SK-N-MC (cell line): ENCODE measurements at regions not wholly inside any gene's neighbourhood (a gene's known extent, or its start where the extent isn't known, plus 50 kb on each side); places are given as distances from the start of the nearest gene placed in this dataset.

Experiments used
- DNase-seq: peaks from one replicate; pipeline ENCODE4 v3.0.0-alpha.2; 2011; ENCODE audit warnings: low read depth, low spot score
- H3K27ac ChIP-seq: fragments of 200-600 bp; sonication (generic); 2 replicates; pipeline ENCODE4 v1.5.1; 2016; ENCODE audit warnings: mixed run types
- H3K36me3 ChIP-seq: fragments of 200-600 bp; sonication (generic); 2 replicates; pipeline ENCODE4 v1.6.1; 2017; ENCODE audit warnings: antibody characterized with exemption, low read length, mixed read lengths; ENCODE audit not compliant: insufficient read depth
- H3K4me3 ChIP-seq: fragments of 200-600 bp; sonication (generic); 2 replicates; pipeline ENCODE4 v1.5.1; 2016
- H3K9ac ChIP-seq: fragments of 200-600 bp; sonication (generic); 2 replicates; pipeline ENCODE4 v1.8.0; 2017; ENCODE audit warnings: mixed run types, mixed read lengths; ENCODE audit not compliant: insufficient read length
- H3K9me3 ChIP-seq: fragments of 200-600 bp; sonication (generic); 2 replicates; pipeline ENCODE4 v1.6.1; 2017; ENCODE audit warnings: low read depth, mild to moderate bottlenecking, antibody characterized with exemption, low read length, moderate library complexity, mixed read lengths
- EZH2 ChIP-seq: fragments of 200-600 bp; sonication (generic); IDR thresholded peaks from one replicate; pipeline ENCODE4 v1.6.1; 2017; ENCODE audit warnings: antibody characterized with exemption
- FOXP2 ChIP-seq: optimal IDR thresholded peaks from 2 replicates; pipeline ENCODE3; 2011; ENCODE audit warnings: mild to moderate bottlenecking, moderate library complexity; ENCODE audit not compliant: insufficient read depth; ENCODE audit errors: extremely low read length, control extremely low read depth
- POLR2AphosphoS5 ChIP-seq: IDR thresholded peaks from 2 replicates; pipeline ENCODE4 v1.6.1; 2012; ENCODE audit warnings: mild to moderate bottlenecking, low read depth, low read length, borderline replicate concordance

GRCh38 chr1:208895181-208895580, 651.0 kb upstream of the PLXNA2 start:
- Histone ChIP-seq H3K27ac (no peak overlapping the region), H3K36me3 (no peaks in the 10 kb centered on the region), H3K9me3 (no peaks in the 10 kb centered on the region), H3K4me3 (no peak overlapping the region), H3K9ac (no peak overlapping the region)
- TF ChIP-seq POLR2AphosphoS5: no peak
- no peak for TF ChIP-seq EZH2
- TF ChIP-seq FOXP2: no peak
- no peak for DNase-seq

- Histone ChIP-seq H3K9me3 (no peaks in the 10 kb centered on the region), H3K36me3 (no peaks in the 10 kb centered on the region), H3K4me3 (no peak overlapping the region), H3K27ac (no peak overlapping the region), H3K9ac (no peak overlapping the region)
- no peak for DNase-seq
- TF ChIP-seq FOXP2 (no peak), EZH2 (no peak), POLR2AphosphoS5 (no peak)
These were observed 651.6 kb upstream of the PLXNA2 start for GRCh38 chr1:208895820-208896219.

GRCh38 chr1:208896768-208897167, 652.6 kb upstream of the PLXNA2 start:
- DNase-seq: no peak
- Histone ChIP-seq H3K9ac (no peak overlapping the region), H3K27ac (no peak overlapping the region), H3K36me3 (no peaks in the 10 kb centered on the region), H3K4me3 (no peak overlapping the region), H3K9me3 (no peaks in the 10 kb centered on the region)
- TF ChIP-seq FOXP2 (no peak), POLR2AphosphoS5 (no peak), EZH2 (no peak)

- no peak for DNase-seq
- Histone ChIP-seq H3K27ac (no peak overlapping the region), H3K36me3 (no peaks in the 10 kb centered on the region), H3K9ac (no peak overlapping the region), H3K9me3 (no peaks in the 10 kb centered on the region), H3K4me3 (no peak overlapping the region)
- TF ChIP-seq FOXP2 (no peak), EZH2 (no peak), POLR2AphosphoS5 (no peak)
These were observed 655.3 kb upstream of the PLXNA2 start for GRCh38 chr1:208899438-208899837.

- no peak for DNase-seq
- Histone ChIP-seq H3K36me3 (no peaks in the 10 kb centered on the region), H3K27ac (no peak overlapping the region), H3K9ac (no peak overlapping the region), H3K9me3 (no peaks in the 10 kb centered on the region), H3K4me3 (no peak overlapping the region)
- TF ChIP-seq POLR2AphosphoS5 (no peak), EZH2 (no peak), FOXP2 (no peak)
These were observed 659.2 kb upstream of the PLXNA2 start for GRCh38 chr1:208903251-208903905.

- H3K36me3 ChIP-seq: no peaks in the 10 kb centered on the region
- no peak overlapping the region for H3K27ac ChIP-seq
- TF ChIP-seq EZH2 (no peak), POLR2AphosphoS5 (no peak), FOXP2 (no peak)
- H3K4me3 ChIP-seq: no peak overlapping the region
- DNase-seq: no peak
- H3K9me3 ChIP-seq: no peaks in the 10 kb centered on the region
- H3K9ac ChIP-seq: no peak overlapping the region
These were observed 663.6 kb upstream of the PLXNA2 start for GRCh38 chr1:208907790-208908189.

GRCh38 chr1:208909011-208909984, 665.1 kb upstream of the PLXNA2 start:
- Histone ChIP-seq H3K9ac (no peak overlapping the region), H3K9me3 (no peaks in the 10 kb centered on the region), H3K27ac (no peak overlapping the region), H3K4me3 (no peak overlapping the region), H3K36me3 (no peaks in the 10 kb centered on the region)
- TF ChIP-seq POLR2AphosphoS5 (no peak), FOXP2 (no peak), EZH2 (no peak)
- DNase-seq: no peak

GRCh38 chr1:208910161-208910560, 666.0 kb upstream of the PLXNA2 start:
- no peak for TF ChIP-seq FOXP2
- no peak for DNase-seq
- no peak overlapping the region for H3K9ac ChIP-seq
- H3K36me3 ChIP-seq: no peaks in the 10 kb centered on the region
- no peak overlapping the region for H3K27ac ChIP-seq
- H3K4me3 ChIP-seq: no peak overlapping the region
- no peaks in the 10 kb centered on the region for H3K9me3 ChIP-seq

GRCh38 chr1:208917281-208917680, 666.2 kb upstream of the CAMK1G start:
- DNase-seq: no peak
- TF ChIP-seq EZH2 (no peak), POLR2AphosphoS5 (no peak), FOXP2 (no peak)
- Histone ChIP-seq H3K27ac (no peak overlapping the region), H3K9me3 (no peaks in the 10 kb centered on the region), H3K36me3 (no peaks in the 10 kb centered on the region), H3K4me3 (no peak overlapping the region), H3K9ac (no peak overlapping the region)
